ENCODE measurements at regions not wholly inside any gene's neighbourhood (a gene's known extent, or its start where the extent isn't known, plus 50 kb on each side); places are given as distances from the start of the nearest gene placed in this dataset.
"Not testable (repeated sequence)": the region's sequence is repeated elsewhere in the genome, so short reads cannot be mapped to it uniquely, and the experiment has no call there.

DNA sequence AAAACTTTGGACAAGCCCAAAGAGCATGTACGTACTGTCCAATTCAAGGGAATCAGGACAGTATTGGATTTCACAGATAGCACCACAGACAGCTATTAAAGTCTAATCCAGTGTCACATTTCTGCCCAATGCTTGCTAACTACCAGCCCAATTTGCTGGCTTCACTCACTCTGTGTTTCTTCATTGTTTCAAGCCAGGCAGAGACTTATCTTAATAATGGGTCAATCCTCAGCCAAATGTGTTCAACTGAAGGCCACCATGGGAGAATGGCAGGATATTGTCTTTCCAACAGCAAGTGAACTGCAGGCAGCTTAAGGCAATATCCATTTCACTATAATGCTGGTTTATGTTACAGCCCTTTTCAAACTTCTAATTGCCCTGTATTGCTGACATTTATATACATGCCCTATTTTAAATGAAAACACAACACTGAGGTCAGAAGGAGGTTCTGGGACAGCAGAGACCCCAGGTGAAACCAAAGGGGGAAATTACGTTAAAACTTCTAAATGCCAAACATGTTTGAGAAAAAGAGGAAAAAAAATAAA lies 142.1 kb upstream of the RSPO3 start:
- Histone ChIP-seq H3K9me3 (ENCODE audit: low read length) (no peaks in the 10 kb centered on the region), H3K4me1 (ENCODE audit: low read length) (no peaks in the 10 kb centered on the region), H4K20me1 (ENCODE audit: insufficient read depth, low read depth, low read length) (no peaks in the 10 kb centered on the region), H3K4me3 (ENCODE audit: low read length) (no peak overlapping the region), H3K79me2 (ENCODE audit: low read length) (no peaks in the 10 kb centered on the region), H3K27me3 (ENCODE audit: low read length) (no peaks in the 10 kb centered on the region), H2AFZ (ENCODE audit: low read length) (no peak overlapping the region), H3K9me2 (replicated peaks; ENCODE audit: insufficient read depth, low read length) (no peaks in the 10 kb centered on the region), H3K36me3 (ENCODE audit: insufficient read depth, low read length) (no peaks in the 10 kb centered on the region), H3K9ac (ENCODE audit: low read length) (no peak overlapping the region), H3K4me2 (ENCODE audit: low read depth, low read length, poor library complexity, severe bottlenecking) (no peak overlapping the region), H3K27ac (ENCODE audit: low read length) (no peak overlapping the region)
- DNase-seq, result no peak

GRCh38 chr6:126983779-126984178 lies 134.7 kb upstream of the RSPO3 start:
- Histone ChIP-seq H3K36me3 (ENCODE audit: insufficient read depth, low read length) (no peaks in the 10 kb centered on the region), H3K9me3 (ENCODE audit: low read length) (no peaks in the 10 kb centered on the region), H3K9ac (ENCODE audit: low read length) (no peak overlapping the region), H3K9me2 (replicated peaks; ENCODE audit: insufficient read depth, low read length) (no peaks in the 10 kb centered on the region), H4K20me1 (ENCODE audit: insufficient read depth, low read depth, low read length) (no peaks in the 10 kb centered on the region), H3K27me3 (ENCODE audit: low read length) (no peaks in the 10 kb centered on the region), H3K4me3 (ENCODE audit: low read length) (no peak overlapping the region), H3K4me1 (ENCODE audit: low read length) (no peaks in the 10 kb centered on the region), H2AFZ (ENCODE audit: low read length) (no peak overlapping the region), H3K79me2 (ENCODE audit: low read length) (no peaks in the 10 kb centered on the region), H3K4me2 (ENCODE audit: low read depth, low read length, poor library complexity, severe bottlenecking) (no peak overlapping the region), H3K27ac (ENCODE audit: low read length) (no peak overlapping the region)
- no peak for DNase-seq

DNA sequence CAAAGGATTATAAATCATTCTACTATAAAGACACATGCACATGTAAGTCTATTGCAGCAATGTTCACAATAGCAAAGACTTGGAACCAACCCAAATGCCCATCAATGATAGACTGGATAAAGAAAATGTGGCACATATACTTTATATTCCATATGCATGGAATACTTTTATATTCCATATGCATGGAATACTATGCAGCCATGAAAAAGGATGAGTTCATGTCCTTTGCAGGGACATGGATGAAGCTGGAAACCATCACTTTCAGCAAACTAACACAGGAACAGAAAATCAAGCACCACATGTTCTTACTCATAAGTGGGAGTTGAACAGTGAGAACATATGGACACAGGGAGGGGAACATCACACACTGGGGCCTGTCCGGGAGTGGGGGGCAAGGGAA lies 130.3 kb upstream of the RSPO3 start:
- not testable (repeated sequence) for H3K27me3 ChIP-seq (ENCODE audit: low read length); H3K9ac ChIP-seq (ENCODE audit: low read length); H3K27ac ChIP-seq (ENCODE audit: low read length); H3K79me2 ChIP-seq (ENCODE audit: low read length); H3K4me3 ChIP-seq (ENCODE audit: low read length); DNase-seq; H2AFZ ChIP-seq (ENCODE audit: low read length); H3K9me2 ChIP-seq (replicated peaks; ENCODE audit: insufficient read depth, low read length); H3K36me3 ChIP-seq (ENCODE audit: insufficient read depth, low read length); H3K9me3 ChIP-seq (ENCODE audit: low read length); H3K4me2 ChIP-seq (ENCODE audit: low read depth, low read length, poor library complexity, severe bottlenecking); H3K4me1 ChIP-seq (ENCODE audit: low read length); H4K20me1 ChIP-seq (ENCODE audit: insufficient read depth, low read depth, low read length)

DNA sequence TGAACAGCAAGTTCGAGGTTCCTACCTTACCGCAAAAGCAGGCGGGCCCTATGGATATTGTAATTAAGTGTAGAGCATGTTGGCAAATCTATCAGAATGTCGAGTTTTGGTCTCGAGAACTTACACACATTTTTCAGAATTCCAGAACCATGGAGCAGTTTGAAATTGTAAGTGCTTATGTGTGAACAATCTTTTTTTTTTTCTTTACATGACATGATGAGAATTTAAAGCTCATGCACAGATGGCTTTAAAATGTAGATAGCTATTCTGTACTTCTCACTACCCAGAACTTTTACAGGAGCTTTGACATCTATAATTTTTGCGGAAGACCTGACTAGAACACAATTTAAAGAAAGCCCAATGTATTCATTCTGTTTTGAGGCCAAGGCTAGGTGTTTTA lies 117.8 kb upstream of the RSPO3 start:
- DNase-seq, result no peak
- H2AFZ ChIP-seq (ENCODE audit: low read length), result no peak overlapping the region

DNA sequence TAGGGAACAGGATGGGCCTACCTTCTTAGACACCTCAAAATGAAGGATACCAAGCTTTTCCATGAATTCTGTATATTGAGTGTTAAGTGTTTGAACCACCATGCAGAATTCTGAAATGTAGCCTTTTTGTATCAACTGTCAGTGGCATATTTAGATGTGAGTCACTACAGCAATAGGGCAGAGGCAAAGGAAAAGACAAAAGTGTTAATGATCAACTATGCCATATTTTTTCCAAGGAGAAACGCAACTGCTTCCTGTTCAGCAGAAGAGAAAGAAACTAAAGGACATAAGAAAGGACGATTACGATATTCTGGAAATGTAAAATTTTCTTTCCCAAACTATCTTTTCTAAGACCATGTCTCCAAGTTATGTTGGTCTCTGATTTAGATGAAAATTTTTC lies 104.6 kb upstream of the RSPO3 start:
- Histone ChIP-seq H3K4me2 (ENCODE audit: low read depth, low read length, poor library complexity, severe bottlenecking) (no peak overlapping the region), H4K20me1 (ENCODE audit: insufficient read depth, low read depth, low read length) (no peaks in the 10 kb centered on the region), H3K4me3 (ENCODE audit: low read length) (no peak overlapping the region), H3K9me2 (replicated peaks; ENCODE audit: insufficient read depth, low read length) (no peaks in the 10 kb centered on the region), H3K79me2 (ENCODE audit: low read length) (no peaks in the 10 kb centered on the region), H3K9ac (ENCODE audit: low read length) (no peak overlapping the region), H3K27me3 (ENCODE audit: low read length) (no peaks in the 10 kb centered on the region), H3K9me3 (ENCODE audit: low read length) (no peaks in the 10 kb centered on the region), H3K36me3 (ENCODE audit: insufficient read depth, low read length) (no peaks in the 10 kb centered on the region), H3K27ac (ENCODE audit: low read length) (no peak overlapping the region), H2AFZ (ENCODE audit: low read length) (no peak overlapping the region), H3K4me1 (ENCODE audit: low read length) (no peaks in the 10 kb centered on the region)
- no peak for DNase-seq

More for the DNA sequence above, 117.8 kb upstream of the RSPO3 start:
- Histone ChIP-seq H3K27ac (ENCODE audit: low read length) (no peak overlapping the region), H3K36me3 (ENCODE audit: insufficient read depth, low read length) (no peaks in the 10 kb centered on the region), H3K9me3 (ENCODE audit: low read length) (no peaks in the 10 kb centered on the region), H3K4me3 (ENCODE audit: low read length) (no peak overlapping the region), H3K4me2 (ENCODE audit: low read depth, low read length, poor library complexity, severe bottlenecking) (no peak overlapping the region), H3K9ac (ENCODE audit: low read length) (no peak overlapping the region), H3K27me3 (ENCODE audit: low read length) (no peaks in the 10 kb centered on the region), H4K20me1 (ENCODE audit: insufficient read depth, low read depth, low read length) (no peaks in the 10 kb centered on the region), H3K4me1 (ENCODE audit: low read length) (no peaks in the 10 kb centered on the region), H3K9me2 (replicated peaks; ENCODE audit: insufficient read depth, low read length) (no peaks in the 10 kb centered on the region), H3K79me2 (ENCODE audit: low read length) (no peaks in the 10 kb centered on the region)

DNA sequence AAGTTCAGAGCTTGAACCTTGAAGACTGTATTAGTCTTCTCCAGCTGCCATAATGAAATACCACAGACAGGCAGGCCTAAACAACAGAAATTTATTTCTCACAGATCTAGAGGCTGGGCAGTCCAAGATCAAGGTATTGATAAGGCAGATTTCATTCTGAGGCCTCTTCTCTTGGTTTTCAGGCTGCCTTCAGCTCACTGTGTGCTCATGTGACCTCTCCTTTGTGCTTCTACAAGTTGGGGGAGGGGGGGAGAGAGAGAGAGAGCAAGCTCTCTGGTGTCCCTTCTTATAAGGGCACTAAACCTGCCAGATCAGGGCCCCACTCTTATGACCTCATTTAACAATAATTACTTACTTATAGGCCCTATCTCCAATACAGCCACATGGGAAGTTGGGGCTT lies 102.6 kb upstream of the RSPO3 start:
- Histone ChIP-seq H3K4me2 (ENCODE audit: low read depth, low read length, poor library complexity, severe bottlenecking) (no peak overlapping the region), H3K9me2 (replicated peaks; ENCODE audit: insufficient read depth, low read length) (no peaks in the 10 kb centered on the region)

DNA sequence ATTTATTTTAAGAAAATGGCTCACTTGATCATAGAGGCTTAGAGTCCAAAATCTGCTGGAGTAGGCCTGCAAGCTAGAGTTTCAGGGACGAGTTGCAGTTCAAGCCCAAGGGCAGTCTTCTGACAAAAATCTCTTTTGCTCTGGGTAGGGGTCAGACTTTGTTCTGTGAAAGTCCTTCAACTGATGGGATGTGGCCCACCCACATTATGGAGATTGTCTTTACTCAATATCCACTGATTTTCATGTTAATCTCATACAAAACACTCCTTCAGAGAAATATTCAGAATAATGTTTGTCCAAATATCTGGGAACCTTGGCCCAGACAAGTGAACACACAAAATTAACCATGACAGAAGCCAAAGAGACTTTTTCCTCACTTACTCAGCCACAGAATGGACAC lies 98.6 kb upstream of the RSPO3 start:
- no peak overlapping the region for H3K27ac ChIP-seq (ENCODE audit: low read length)
- no peak for DNase-seq
- no peaks in the 10 kb centered on the region for H3K27me3 ChIP-seq (ENCODE audit: low read length)
- no peaks in the 10 kb centered on the region for H3K9me2 ChIP-seq (replicated peaks; ENCODE audit: insufficient read depth, low read length)
- H3K79me2 ChIP-seq (ENCODE audit: low read length), result no peaks in the 10 kb centered on the region
- no peak overlapping the region for H3K9ac ChIP-seq (ENCODE audit: low read length)
- no peak overlapping the region for H2AFZ ChIP-seq (ENCODE audit: low read length)
- no peak overlapping the region for H3K4me2 ChIP-seq (ENCODE audit: low read depth, low read length, poor library complexity, severe bottlenecking)
- H3K4me3 ChIP-seq (ENCODE audit: low read length), result no peak overlapping the region
- H4K20me1 ChIP-seq (ENCODE audit: insufficient read depth, low read depth, low read length), result no peaks in the 10 kb centered on the region
- no peaks in the 10 kb centered on the region for H3K4me1 ChIP-seq (ENCODE audit: low read length)
- H3K9me3 ChIP-seq (ENCODE audit: low read length), result no peaks in the 10 kb centered on the region
- no peaks in the 10 kb centered on the region for H3K36me3 ChIP-seq (ENCODE audit: insufficient read depth, low read length)

More for the DNA sequence above, 102.6 kb upstream of the RSPO3 start:
- no peak overlapping the region for H3K27ac ChIP-seq (ENCODE audit: low read length)
- no peaks in the 10 kb centered on the region for H3K79me2 ChIP-seq (ENCODE audit: low read length)
- no peaks in the 10 kb centered on the region for H3K27me3 ChIP-seq (ENCODE audit: low read length)
- H3K9ac ChIP-seq (ENCODE audit: low read length), result no peak overlapping the region
- no peaks in the 10 kb centered on the region for H3K4me1 ChIP-seq (ENCODE audit: low read length)
- no peaks in the 10 kb centered on the region for H3K36me3 ChIP-seq (ENCODE audit: insufficient read depth, low read length)
- H3K9me3 ChIP-seq (ENCODE audit: low read length), result no peaks in the 10 kb centered on the region
- no peak for DNase-seq
- H2AFZ ChIP-seq (ENCODE audit: low read length), result no peak overlapping the region
- no peaks in the 10 kb centered on the region for H4K20me1 ChIP-seq (ENCODE audit: insufficient read depth, low read depth, low read length)
- no peak overlapping the region for H3K4me3 ChIP-seq (ENCODE audit: low read length)

DNA sequence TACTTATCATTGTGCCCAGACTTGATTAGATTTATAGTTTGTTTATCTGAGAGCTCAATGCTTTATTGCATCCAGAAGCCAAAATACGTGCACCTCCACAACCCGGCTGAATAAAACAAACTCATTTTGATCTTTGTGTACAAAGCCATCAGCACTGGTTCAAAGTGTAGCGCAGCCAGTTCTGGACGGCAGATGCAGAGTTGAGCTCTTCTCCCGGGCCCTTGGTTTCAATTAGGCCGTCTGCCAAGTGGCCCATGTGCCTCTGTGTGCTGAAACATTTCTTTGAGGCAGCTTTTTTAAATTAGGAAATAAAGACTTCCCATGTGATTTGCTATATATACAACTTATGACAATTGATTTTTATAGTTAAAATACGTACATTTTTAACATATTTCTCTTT lies 96.2 kb upstream of the RSPO3 start:
- no peaks in the 10 kb centered on the region for H4K20me1 ChIP-seq (ENCODE audit: insufficient read depth, low read depth, low read length)
- H3K4me2 ChIP-seq (ENCODE audit: low read depth, low read length, poor library complexity, severe bottlenecking), result no peak overlapping the region
- no peak for DNase-seq
- H3K27ac ChIP-seq (ENCODE audit: low read length), result no peak overlapping the region
- no peaks in the 10 kb centered on the region for H3K27me3 ChIP-seq (ENCODE audit: low read length)
- H3K9me2 ChIP-seq (replicated peaks; ENCODE audit: insufficient read depth, low read length), result no peaks in the 10 kb centered on the region
- no peaks in the 10 kb centered on the region for H3K36me3 ChIP-seq (ENCODE audit: insufficient read depth, low read length)
- no peak overlapping the region for H2AFZ ChIP-seq (ENCODE audit: low read length)
- no peak overlapping the region for H3K4me3 ChIP-seq (ENCODE audit: low read length)
- no peaks in the 10 kb centered on the region for H3K4me1 ChIP-seq (ENCODE audit: low read length)
- no peaks in the 10 kb centered on the region for H3K79me2 ChIP-seq (ENCODE audit: low read length)
- no peak overlapping the region for H3K9ac ChIP-seq (ENCODE audit: low read length)
- H3K9me3 ChIP-seq (ENCODE audit: low read length), result no peaks in the 10 kb centered on the region

All from Karpas-422 (cell line).